ENCODE measurements at regions not wholly inside any gene's neighbourhood (a gene's known extent, or its start where the extent isn't known, plus 50 kb on each side); places are given as distances from the start of the nearest gene placed in this dataset.

- Histone ChIP-seq H3K4me1 (ENCODE audit: control insufficient read depth in 2 of 2, insufficient read depth in 2 of 2, low read length in 1 of 2) (no peaks in the 10 kb centered on the region), H3K4me3 (ENCODE audit: low read depth in 1 of 2, low read length in 2 of 2) (no peak overlapping the region), H3K27ac (ENCODE audit: low read depth in 2 of 2, low read length in 1 of 2) (no peak overlapping the region), H3K27me3 (ENCODE audit: control insufficient read depth in 1 of 2, insufficient read depth in 2 of 2, low read length in 2 of 2) (no peaks in the 10 kb centered on the region), H3K36me3 (ENCODE audit: control insufficient read depth in 2 of 2, insufficient read depth in 2 of 2, low read length in 1 of 2) (no peaks in the 10 kb centered on the region), H3K9me3 (ENCODE audit: control insufficient read depth in 2 of 2, insufficient read depth in 1 of 2, low read depth in 1 of 2, low read length in 1 of 2) (no peaks in the 10 kb centered on the region)
- WGBS, 2 donors: 90 to 93% methylated on average over 11 of the region's 11 CpGs
Observed at GRCh38 chr4:189113389-189113888, 827.2 kb upstream of the FRG1 start.

- Histone ChIP-seq H3K36me3 (ENCODE audit: control insufficient read depth in 2 of 2, insufficient read depth in 2 of 2, low read length in 1 of 2) (no peaks in the 10 kb centered on the region), H3K4me1 (ENCODE audit: control insufficient read depth in 2 of 2, insufficient read depth in 2 of 2, low read length in 1 of 2) (no peaks in the 10 kb centered on the region), H3K9me3 (ENCODE audit: control insufficient read depth in 2 of 2, insufficient read depth in 1 of 2, low read depth in 1 of 2, low read length in 1 of 2) (no peaks in the 10 kb centered on the region), H3K27me3 (ENCODE audit: control insufficient read depth in 1 of 2, insufficient read depth in 2 of 2, low read length in 2 of 2) (no peaks in the 10 kb centered on the region), H3K4me3 (ENCODE audit: low read depth in 1 of 2, low read length in 2 of 2) (no peak overlapping the region), H3K27ac (ENCODE audit: low read depth in 2 of 2, low read length in 1 of 2) (no peak overlapping the region)
- 75 to 90% methylated on average over 1 of the region's 1 CpG for WGBS, 2 donors
Observed at GRCh38 chr4:189117426-189117825, 823.2 kb upstream of the FRG1 start.

GRCh38 chr4:189121336-189121735 is 819.3 kb upstream of the FRG1 start:
- WGBS, 2 donors: 85 to 87% methylated on average over 4 of the region's 4 CpGs
- H3K9me3 ChIP-seq (ENCODE audit: control insufficient read depth in 2 of 2, insufficient read depth in 1 of 2, low read depth in 1 of 2, low read length in 1 of 2): no peaks in the 10 kb centered on the region
- no peak overlapping the region for H3K4me3 ChIP-seq (ENCODE audit: low read depth in 1 of 2, low read length in 2 of 2)
- H3K36me3 ChIP-seq (ENCODE audit: control insufficient read depth in 2 of 2, insufficient read depth in 2 of 2, low read length in 1 of 2): no peaks in the 10 kb centered on the region
- H3K27me3 ChIP-seq (ENCODE audit: control insufficient read depth in 1 of 2, insufficient read depth in 2 of 2, low read length in 2 of 2): no peaks in the 10 kb centered on the region
- H3K27ac ChIP-seq (ENCODE audit: low read depth in 2 of 2, low read length in 1 of 2): no peak overlapping the region
- H3K4me1 ChIP-seq (ENCODE audit: control insufficient read depth in 2 of 2, insufficient read depth in 2 of 2, low read length in 1 of 2): no peaks in the 10 kb centered on the region

DNA sequence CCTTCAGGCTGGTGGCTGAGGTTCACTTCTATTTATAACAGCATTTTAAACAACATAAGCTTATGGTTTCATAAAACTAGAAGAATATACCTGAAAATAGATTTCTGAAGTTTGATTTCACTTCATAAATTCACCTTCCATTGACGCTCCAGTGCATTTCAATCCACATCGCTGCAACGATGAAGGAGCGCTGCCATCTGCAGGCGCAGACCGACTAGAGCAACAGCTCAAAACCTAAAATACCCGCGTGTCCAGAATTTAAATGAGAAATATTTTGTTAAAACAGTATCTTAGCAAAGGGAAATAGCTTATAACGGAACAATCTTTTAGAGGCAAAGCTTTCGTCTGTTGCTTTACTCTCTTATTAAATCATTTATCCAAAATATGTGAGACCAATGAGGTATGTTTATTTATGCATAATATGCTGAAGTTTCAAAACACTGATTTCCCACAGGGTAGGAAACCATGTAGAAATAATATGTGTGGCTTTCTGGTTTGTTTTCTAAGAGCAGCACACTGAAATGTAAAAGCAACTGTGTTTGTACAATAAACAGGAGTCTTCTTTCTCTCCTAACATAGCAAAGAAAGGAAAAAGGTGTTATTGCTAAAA is 816.4 kb upstream of the FRG1 start:
- no peaks in the 10 kb centered on the region for H3K27me3 ChIP-seq (ENCODE audit: control insufficient read depth in 1 of 2, insufficient read depth in 2 of 2, low read length in 2 of 2)
- H3K9me3 ChIP-seq (ENCODE audit: control insufficient read depth in 2 of 2, insufficient read depth in 1 of 2, low read depth in 1 of 2, low read length in 1 of 2): no peaks in the 10 kb centered on the region
- H3K4me3 ChIP-seq (ENCODE audit: low read depth in 1 of 2, low read length in 2 of 2): no peak overlapping the region
- H3K4me1 ChIP-seq (ENCODE audit: control insufficient read depth in 2 of 2, insufficient read depth in 2 of 2, low read length in 1 of 2): no peaks in the 10 kb centered on the region
- 40 to 43% methylated on average over 10 of the region's 10 CpGs for WGBS, 2 donors
- H3K27ac ChIP-seq (ENCODE audit: low read depth in 2 of 2, low read length in 1 of 2): no peak overlapping the region
- no peaks in the 10 kb centered on the region for H3K36me3 ChIP-seq (ENCODE audit: control insufficient read depth in 2 of 2, insufficient read depth in 2 of 2, low read length in 1 of 2)

GRCh38 chr4:189124791-189125190 is 815.9 kb upstream of the FRG1 start:
- no peak overlapping the region for H3K27ac ChIP-seq (ENCODE audit: low read depth in 2 of 2, low read length in 1 of 2)
- no peaks in the 10 kb centered on the region for H3K9me3 ChIP-seq (ENCODE audit: control insufficient read depth in 2 of 2, insufficient read depth in 1 of 2, low read depth in 1 of 2, low read length in 1 of 2)
- no peak overlapping the region for H3K4me3 ChIP-seq (ENCODE audit: low read depth in 1 of 2, low read length in 2 of 2)
- H3K27me3 ChIP-seq (ENCODE audit: control insufficient read depth in 1 of 2, insufficient read depth in 2 of 2, low read length in 2 of 2): no peaks in the 10 kb centered on the region
- H3K36me3 ChIP-seq (ENCODE audit: control insufficient read depth in 2 of 2, insufficient read depth in 2 of 2, low read length in 1 of 2): no peaks in the 10 kb centered on the region
- H3K4me1 ChIP-seq (ENCODE audit: control insufficient read depth in 2 of 2, insufficient read depth in 2 of 2, low read length in 1 of 2): no peaks in the 10 kb centered on the region
- 62 to 73% methylated on average over 4 of the region's 4 CpGs for whole genome bisulfite sequencing, 2 donors

- WGBS, 2 donors: 43 to 49% methylated on average over 2 of the region's 2 CpGs
- H3K9me3 ChIP-seq (ENCODE audit: control insufficient read depth in 2 of 2, insufficient read depth in 1 of 2, low read depth in 1 of 2, low read length in 1 of 2): no peaks in the 10 kb centered on the region
- H3K27me3 ChIP-seq (ENCODE audit: control insufficient read depth in 1 of 2, insufficient read depth in 2 of 2, low read length in 2 of 2): no peaks in the 10 kb centered on the region
- no peak overlapping the region for H3K4me3 ChIP-seq (ENCODE audit: low read depth in 1 of 2, low read length in 2 of 2)
- H3K4me1 ChIP-seq (ENCODE audit: control insufficient read depth in 2 of 2, insufficient read depth in 2 of 2, low read length in 1 of 2): no peaks in the 10 kb centered on the region
- H3K27ac ChIP-seq (ENCODE audit: low read depth in 2 of 2, low read length in 1 of 2): no peak overlapping the region
- no peaks in the 10 kb centered on the region for H3K36me3 ChIP-seq (ENCODE audit: control insufficient read depth in 2 of 2, insufficient read depth in 2 of 2, low read length in 1 of 2)
Observed at GRCh38 chr4:189126040-189126439, 814.6 kb upstream of the FRG1 start.

- Histone ChIP-seq H3K4me1 (ENCODE audit: control insufficient read depth in 2 of 2, insufficient read depth in 2 of 2, low read length in 1 of 2) (no peaks in the 10 kb centered on the region), H3K27me3 (ENCODE audit: control insufficient read depth in 1 of 2, insufficient read depth in 2 of 2, low read length in 2 of 2) (no peaks in the 10 kb centered on the region), H3K4me3 (ENCODE audit: low read depth in 1 of 2, low read length in 2 of 2) (no peak overlapping the region), H3K9me3 (ENCODE audit: control insufficient read depth in 2 of 2, insufficient read depth in 1 of 2, low read depth in 1 of 2, low read length in 1 of 2) (no peaks in the 10 kb centered on the region), H3K36me3 (ENCODE audit: control insufficient read depth in 2 of 2, insufficient read depth in 2 of 2, low read length in 1 of 2) (no peaks in the 10 kb centered on the region), H3K27ac (ENCODE audit: low read depth in 2 of 2, low read length in 1 of 2) (no peak overlapping the region)
- 45 to 64% methylated on average over 4 of the region's 4 CpGs for WGBS, 2 donors
Observed at GRCh38 chr4:189128341-189128740, 812.3 kb upstream of the FRG1 start.

GRCh38 chr4:189129044-189129694 is 811.5 kb upstream of the FRG1 start:
- H3K27ac ChIP-seq (ENCODE audit: low read depth in 2 of 2, low read length in 1 of 2): no peak overlapping the region
- H3K9me3 ChIP-seq (ENCODE audit: control insufficient read depth in 2 of 2, insufficient read depth in 1 of 2, low read depth in 1 of 2, low read length in 1 of 2): no peaks in the 10 kb centered on the region
- H3K4me3 ChIP-seq (ENCODE audit: low read depth in 1 of 2, low read length in 2 of 2): no peak overlapping the region
- no peaks in the 10 kb centered on the region for H3K27me3 ChIP-seq (ENCODE audit: control insufficient read depth in 1 of 2, insufficient read depth in 2 of 2, low read length in 2 of 2)
- no peaks in the 10 kb centered on the region for H3K4me1 ChIP-seq (ENCODE audit: control insufficient read depth in 2 of 2, insufficient read depth in 2 of 2, low read length in 1 of 2)
- 32 to 43% methylated on average over 10 of the region's 10 CpGs for WGBS, 2 donors
- no peaks in the 10 kb centered on the region for H3K36me3 ChIP-seq (ENCODE audit: control insufficient read depth in 2 of 2, insufficient read depth in 2 of 2, low read length in 1 of 2)

DNA sequence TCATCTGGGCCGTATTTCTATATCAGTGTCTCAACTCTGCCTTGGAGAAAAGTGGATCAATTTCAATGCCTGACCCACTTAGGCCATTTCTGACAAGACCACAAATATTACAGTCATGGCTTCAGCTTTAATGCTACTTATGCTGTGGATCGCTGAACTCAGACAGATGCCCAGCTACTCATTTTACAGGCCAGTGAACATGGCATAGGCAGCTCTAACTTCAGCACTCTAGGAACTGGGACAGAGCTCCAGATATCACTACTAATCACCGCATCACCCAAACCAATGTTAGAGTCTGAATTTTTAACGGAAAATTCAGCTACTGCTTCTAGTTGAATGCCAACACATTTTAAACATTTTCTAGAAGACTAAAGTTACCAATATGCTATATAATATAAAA is 809.6 kb upstream of the FRG1 start:
- no peaks in the 10 kb centered on the region for H3K9me3 ChIP-seq (ENCODE audit: control insufficient read depth in 2 of 2, insufficient read depth in 1 of 2, low read depth in 1 of 2, low read length in 1 of 2)
- WGBS, 2 donors: 91 to 96% methylated on average over 4 of the region's 4 CpGs
- no peaks in the 10 kb centered on the region for H3K36me3 ChIP-seq (ENCODE audit: control insufficient read depth in 2 of 2, insufficient read depth in 2 of 2, low read length in 1 of 2)
- H3K27ac ChIP-seq (ENCODE audit: low read depth in 2 of 2, low read length in 1 of 2): no peak overlapping the region
- no peaks in the 10 kb centered on the region for H3K4me1 ChIP-seq (ENCODE audit: control insufficient read depth in 2 of 2, insufficient read depth in 2 of 2, low read length in 1 of 2)
- no peaks in the 10 kb centered on the region for H3K27me3 ChIP-seq (ENCODE audit: control insufficient read depth in 1 of 2, insufficient read depth in 2 of 2, low read length in 2 of 2)
- H3K4me3 ChIP-seq (ENCODE audit: low read depth in 1 of 2, low read length in 2 of 2): no peak overlapping the region

- Histone ChIP-seq H3K4me3 (ENCODE audit: low read depth in 1 of 2, low read length in 2 of 2) (no peak overlapping the region), H3K9me3 (ENCODE audit: control insufficient read depth in 2 of 2, insufficient read depth in 1 of 2, low read depth in 1 of 2, low read length in 1 of 2) (no peaks in the 10 kb centered on the region), H3K27me3 (ENCODE audit: control insufficient read depth in 1 of 2, insufficient read depth in 2 of 2, low read length in 2 of 2) (no peaks in the 10 kb centered on the region), H3K36me3 (ENCODE audit: control insufficient read depth in 2 of 2, insufficient read depth in 2 of 2, low read length in 1 of 2) (no peaks in the 10 kb centered on the region), H3K4me1 (ENCODE audit: control insufficient read depth in 2 of 2, insufficient read depth in 2 of 2, low read length in 1 of 2) (no peaks in the 10 kb centered on the region), H3K27ac (ENCODE audit: low read depth in 2 of 2, low read length in 1 of 2) (no peak overlapping the region)
- 65 to 77% methylated on average over 4 of the region's 4 CpGs for WGBS, 2 donors
Observed at GRCh38 chr4:189136462-189136861, 804.2 kb upstream of the FRG1 start.

Data from esophagus (tissue), 2 donors.